ENCODE measurements at regions not wholly inside any gene's neighbourhood (a gene's known extent, or its start where the extent isn't known, plus 50 kb on each side); places are given as distances from the start of the nearest gene placed in this dataset.
"Not testable (repeated sequence)": the region's sequence is repeated elsewhere in the genome, so short reads cannot be mapped to it uniquely, and the experiment has no call there.

DNA sequence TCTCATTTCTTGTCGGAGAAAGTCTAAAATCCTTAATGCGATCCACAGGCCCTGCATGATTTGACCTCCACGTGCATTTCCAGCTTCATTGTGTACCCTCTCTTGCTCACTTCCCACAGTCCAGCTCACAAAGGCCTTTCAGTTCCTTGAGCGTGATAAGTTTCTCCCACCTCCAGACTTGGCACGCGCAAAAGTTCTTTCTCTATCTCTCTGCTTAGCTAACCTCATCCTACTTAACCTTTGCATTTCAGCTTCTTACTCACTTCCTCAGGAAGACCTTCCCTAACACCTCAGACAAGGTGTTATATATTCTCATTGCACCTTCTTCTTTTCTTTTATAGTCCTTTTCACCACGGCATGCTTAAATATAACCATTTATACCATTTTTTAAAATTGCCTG, 124.8 kb upstream of the XPO1 start:
- no peak overlapping the region for H3K4me3 ChIP-seq (ENCODE audit: low read depth, low read length)
- TF ChIP-seq, protein P1, sequence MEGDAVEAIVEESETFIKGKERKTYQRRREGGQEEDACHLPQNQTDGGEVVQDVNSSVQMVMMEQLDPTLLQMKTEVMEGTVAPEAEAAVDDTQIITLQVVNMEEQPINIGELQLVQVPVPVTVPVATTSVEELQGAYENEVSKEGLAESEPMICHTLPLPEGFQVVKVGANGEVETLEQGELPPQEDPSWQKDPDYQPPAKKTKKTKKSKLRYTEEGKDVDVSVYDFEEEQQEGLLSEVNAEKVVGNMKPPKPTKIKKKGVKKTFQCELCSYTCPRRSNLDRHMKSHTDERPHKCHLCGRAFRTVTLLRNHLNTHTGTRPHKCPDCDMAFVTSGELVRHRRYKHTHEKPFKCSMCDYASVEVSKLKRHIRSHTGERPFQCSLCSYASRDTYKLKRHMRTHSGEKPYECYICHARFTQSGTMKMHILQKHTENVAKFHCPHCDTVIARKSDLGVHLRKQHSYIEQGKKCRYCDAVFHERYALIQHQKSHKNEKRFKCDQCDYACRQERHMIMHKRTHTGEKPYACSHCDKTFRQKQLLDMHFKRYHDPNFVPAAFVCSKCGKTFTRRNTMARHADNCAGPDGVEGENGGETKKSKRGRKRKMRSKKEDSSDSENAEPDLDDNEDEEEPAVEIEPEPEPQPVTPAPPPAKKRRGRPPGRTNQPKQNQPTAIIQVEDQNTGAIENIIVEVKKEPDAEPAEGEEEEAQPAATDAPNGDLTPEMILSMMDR (IDR thresholded peaks at IDR 0.05; ENCODE audit: low read depth, low read length) = no peak

DNA sequence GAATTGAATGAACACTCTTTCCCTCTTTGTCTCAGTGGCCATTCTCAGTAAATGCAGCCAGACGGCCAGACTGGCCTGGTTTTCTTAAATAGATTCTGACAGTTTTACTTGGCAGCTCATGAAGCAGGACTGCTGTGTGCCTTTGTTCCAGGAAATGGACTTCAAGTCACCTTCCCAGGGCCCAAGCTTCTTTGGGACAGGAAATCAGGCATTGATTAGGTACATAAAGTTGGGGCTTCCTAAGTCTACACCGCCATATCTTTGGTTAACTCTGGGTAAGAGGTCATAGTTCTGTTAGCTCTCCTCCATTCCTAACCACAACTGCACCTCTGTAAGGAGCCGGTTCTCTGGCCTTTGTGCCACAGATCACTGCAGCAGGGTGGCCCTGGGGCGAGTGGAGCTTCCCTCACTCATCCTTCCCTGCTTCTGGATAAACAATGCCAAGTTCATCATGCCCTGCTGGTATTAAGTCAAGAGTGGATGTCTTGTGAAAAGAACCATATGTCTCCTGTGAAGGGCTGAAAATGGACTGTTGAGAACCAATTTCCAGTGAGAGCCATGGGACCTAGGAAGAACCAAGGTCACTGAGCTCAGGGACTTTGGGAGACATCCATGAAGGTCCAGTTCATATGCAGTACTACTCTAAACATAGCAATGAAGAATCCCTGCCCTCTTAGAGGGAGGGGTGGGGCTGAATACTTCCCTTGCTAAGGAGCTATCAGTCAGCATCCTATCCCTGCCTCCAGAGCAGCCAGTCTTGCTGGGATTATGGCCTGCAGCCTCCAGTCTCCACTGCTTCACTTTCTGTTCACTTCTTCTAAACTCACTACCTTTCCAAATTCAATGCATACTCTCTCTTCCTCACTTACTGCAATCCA, 122.6 kb upstream of the XPO1 start:
- H3K4me3 ChIP-seq (ENCODE audit: low read depth, low read length) = no peak overlapping the region
- TF ChIP-seq, protein P1 (IDR thresholded peaks at IDR 0.05; ENCODE audit: low read depth, low read length) = no peak

DNA sequence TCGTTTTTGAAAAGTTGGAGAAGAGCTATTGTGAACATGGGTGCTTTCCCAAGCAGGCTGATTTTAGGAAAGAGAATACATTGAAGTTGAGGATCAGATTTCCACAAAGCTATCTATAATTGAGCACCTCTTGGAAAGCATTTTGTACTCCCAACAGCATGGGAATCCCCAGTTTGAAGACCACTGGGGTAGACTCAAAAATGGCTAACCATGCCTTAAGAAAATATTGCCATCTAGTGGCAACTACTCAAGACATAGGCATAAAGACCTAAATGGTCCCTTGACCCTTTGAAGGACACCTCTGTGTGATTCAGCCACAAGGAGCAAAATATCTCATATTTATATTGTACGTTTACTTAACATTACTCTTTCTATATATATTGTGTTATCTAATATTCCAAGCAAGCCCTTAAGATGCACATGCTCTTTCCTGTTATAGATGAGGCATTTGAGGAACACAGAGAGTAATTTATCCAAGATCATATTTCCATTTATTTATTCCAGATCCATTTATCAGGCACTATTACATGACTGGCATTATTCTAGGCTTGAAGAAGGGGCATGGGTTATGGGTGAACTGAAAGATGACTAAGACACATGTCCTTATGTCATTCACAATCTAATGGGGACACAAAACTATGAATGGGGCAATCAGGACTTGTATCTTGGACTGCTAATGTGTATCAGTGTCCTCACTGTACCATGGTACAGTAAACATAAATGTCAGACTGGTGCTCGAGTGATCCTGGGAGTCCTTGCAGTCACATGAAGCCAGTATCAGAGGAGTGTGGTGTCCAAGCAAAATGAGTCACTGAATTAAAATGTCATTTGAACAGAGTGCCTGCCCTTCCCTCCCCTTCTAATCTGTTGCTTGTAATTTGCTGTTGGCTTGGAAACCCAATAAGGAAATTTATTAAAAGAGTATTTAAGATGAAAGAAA, 121.0 kb upstream of the XPO1 start:
- TF ChIP-seq, protein P1 (IDR thresholded peaks at IDR 0.05; ENCODE audit: low read depth, low read length) = peak; percentile 39; the same call in 1 of the 2 replicates
- no peak overlapping the region for H3K4me3 ChIP-seq (ENCODE audit: low read depth, low read length)

DNA sequence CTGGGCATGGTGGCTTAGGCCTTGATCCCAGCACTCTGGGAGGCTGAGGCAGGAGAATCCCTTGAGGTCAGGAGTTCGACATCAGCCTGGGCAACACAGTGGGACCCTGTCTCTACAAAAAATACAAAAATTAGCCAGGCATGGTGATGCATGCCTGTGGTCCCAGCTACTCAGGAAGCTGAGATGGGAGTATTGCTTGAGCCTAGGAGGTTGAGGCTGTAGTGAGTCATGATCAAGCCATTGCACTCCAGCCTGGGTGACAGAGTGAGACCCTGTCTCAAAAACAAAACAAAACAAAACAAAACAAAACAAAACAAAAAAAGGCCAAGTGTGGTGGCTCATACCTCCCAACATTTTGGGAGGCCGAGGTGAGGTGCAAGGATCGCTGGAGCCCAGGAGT, 111.8 kb upstream of the XPO1 start:
- not testable (repeated sequence) for H3K4me3 ChIP-seq (ENCODE audit: low read depth, low read length)

DNA sequence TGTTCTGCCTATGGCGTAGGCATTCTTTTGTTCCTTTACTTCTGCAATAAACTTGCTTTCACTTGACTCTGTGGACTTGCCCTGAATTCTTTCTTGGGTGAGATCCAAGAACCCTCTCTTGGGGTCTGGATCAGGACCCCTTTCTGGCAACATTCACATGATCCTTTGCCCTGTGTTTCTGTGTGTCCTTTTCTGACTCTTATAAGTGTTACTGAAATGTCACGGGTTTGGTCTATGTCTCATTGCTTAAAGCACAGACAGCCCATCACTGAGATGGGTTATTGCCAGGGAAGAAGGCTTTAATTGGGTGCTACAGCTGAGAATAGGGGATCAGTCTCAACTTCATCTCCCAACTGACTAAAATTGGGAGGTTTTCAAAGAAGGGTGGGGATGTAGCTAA, 110.9 kb upstream of the XPO1 start:
- no peak overlapping the region for H3K4me3 ChIP-seq (ENCODE audit: low read depth, low read length)
- TF ChIP-seq, protein P1 (IDR thresholded peaks at IDR 0.05; ENCODE audit: low read depth, low read length) = no peak

DNA sequence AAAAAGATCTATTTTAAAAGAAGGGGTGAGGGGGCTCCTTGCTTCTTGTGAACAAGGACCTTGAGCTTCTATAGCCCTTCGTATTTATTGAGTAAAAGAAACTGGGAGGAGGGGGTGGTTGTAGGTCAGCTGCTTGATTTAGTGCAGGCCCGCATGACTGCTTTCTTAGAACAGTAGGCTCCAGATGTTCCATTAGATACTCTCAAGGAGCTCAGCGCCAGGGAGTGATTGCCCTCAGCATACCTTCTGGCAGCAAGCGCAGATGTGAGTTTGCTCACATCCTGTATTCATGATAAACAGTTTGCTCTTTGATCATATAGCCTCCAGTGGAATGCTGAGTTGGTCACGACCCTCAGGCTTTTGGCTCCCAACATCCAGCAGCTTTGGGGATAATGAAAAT, 108.9 kb upstream of the XPO1 start:
- no peak overlapping the region for H3K4me3 ChIP-seq (ENCODE audit: low read depth, low read length)
- TF ChIP-seq, protein P1 (IDR thresholded peaks at IDR 0.05; ENCODE audit: low read depth, low read length) = no peak

DNA sequence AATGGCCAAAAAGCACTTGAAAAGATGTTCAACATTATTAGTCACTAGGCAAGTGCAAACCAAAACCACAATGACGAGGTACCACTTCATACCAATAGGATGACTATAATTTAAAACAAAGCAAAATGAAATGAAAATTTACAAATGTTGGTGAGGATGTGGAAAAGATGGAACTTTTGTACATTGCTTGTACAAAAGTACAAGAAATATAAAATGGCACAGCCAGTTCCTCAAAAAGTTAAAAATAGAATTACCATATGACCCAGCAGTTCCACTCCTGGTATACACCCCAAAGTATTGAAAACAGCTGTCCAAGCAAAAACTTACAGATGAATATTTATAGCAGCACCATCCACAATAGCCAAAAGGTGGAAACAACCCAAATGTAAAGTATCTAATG, 107.8 kb upstream of the XPO1 start:
- TF ChIP-seq, protein P1 (IDR thresholded peaks at IDR 0.05; ENCODE audit: low read depth, low read length) = no peak
- H3K4me3 ChIP-seq (ENCODE audit: low read depth, low read length) = no peak overlapping the region

DNA sequence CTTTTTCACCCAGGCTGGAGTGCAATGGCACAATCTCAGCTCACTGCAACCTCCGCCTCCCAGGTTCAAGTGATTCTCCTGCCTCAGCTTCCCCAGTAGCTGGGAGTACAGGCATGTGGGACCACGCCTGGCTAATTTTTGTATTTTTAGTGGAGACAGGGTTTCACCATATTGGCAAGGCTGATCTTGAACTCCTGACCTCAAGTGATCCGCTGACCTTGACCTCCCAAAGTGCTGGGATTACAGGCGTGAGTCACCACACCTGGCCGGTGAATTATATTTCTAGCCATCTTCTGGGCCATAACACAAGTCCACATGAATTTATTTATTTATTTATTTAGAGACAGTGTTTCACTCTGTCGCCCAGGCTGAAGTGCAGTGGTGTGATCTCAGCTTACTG, 105.0 kb upstream of the XPO1 start:
- H3K4me3 ChIP-seq (ENCODE audit: low read depth, low read length) = not testable (repeated sequence)

Measured in WI38 (cell line).